Hematopoietic multipotent progenitor cell treated with erythropoietin and hydrocortisone succinate and interleukin-3 and kit ligand, for 6 days (in vitro differentiated cells): ENCODE measurements at regions not wholly inside any gene's neighbourhood (a gene's known extent, or its start where the extent isn't known, plus 50 kb on each side); places are given as distances from the start of the nearest gene placed in this dataset.
"Not testable (repeated sequence)": the region's sequence is repeated elsewhere in the genome, so short reads cannot be mapped to it uniquely, and the experiment has no call there.

Experiments
- DNase-seq: peaks from one replicate; pipeline ENCODE4 v3.0.0-alpha.2; 2015

GRCh38 chr17:77786740-77787505, 171.6 kb upstream of the TNRC6C start:
- DNase-seq = no peak

- DNase-seq = no peak
Observed at GRCh38 chr17:77790143-77790829, 168.2 kb upstream of the TNRC6C start.

- DNase-seq = no peak
Observed at GRCh38 chr17:77792626-77793025, 165.9 kb upstream of the TNRC6C start.

GRCh38 chr17:77793146-77793970, 165.1 kb upstream of the TNRC6C start:
- DNase-seq = no peak

GRCh38 chr17:77793971-77794235, 164.6 kb upstream of the TNRC6C start:
- no peak for DNase-seq

- DNase-seq = no peak
Observed at GRCh38 chr17:77794846-77795245, 163.7 kb upstream of the TNRC6C start.

- DNase-seq = no peak
Observed at GRCh38 chr17:77795685-77796084, 162.8 kb upstream of the TNRC6C start.

- no peak for DNase-seq
Observed at GRCh38 chr17:77796176-77796860, 162.2 kb upstream of the TNRC6C start.

GRCh38 chr17:77798031-77798430, 160.5 kb upstream of the TNRC6C start:
- DNase-seq = peak; percentile 45

- DNase-seq = no peak
Observed at GRCh38 chr17:77798481-77798880, 160.0 kb upstream of the TNRC6C start.

GRCh38 chr17:77800816-77801215, 157.7 kb upstream of the TNRC6C start:
- DNase-seq = no peak

GRCh38 chr17:77801545-77802332, 156.8 kb upstream of the TNRC6C start:
- DNase-seq = no peak

GRCh38 chr17:77802333-77802615, 156.2 kb upstream of the TNRC6C start:
- DNase-seq = no peak

GRCh38 chr17:77802811-77803220, 155.7 kb upstream of the TNRC6C start:
- no peak for DNase-seq

GRCh38 chr17:77803726-77804125, 154.8 kb upstream of the TNRC6C start:
- no peak for DNase-seq

- no peak for DNase-seq
Observed at GRCh38 chr17:77804796-77805426, 153.6 kb upstream of the TNRC6C start.

- DNase-seq = not testable (repeated sequence)
Observed at GRCh38 chr17:77805970-77806369, 152.5 kb upstream of the TNRC6C start.

- DNase-seq = no peak
Observed at GRCh38 chr17:77807051-77807745, 151.3 kb upstream of the TNRC6C start.

- DNase-seq = no peak
Observed at GRCh38 chr17:77807746-77808441, 150.6 kb upstream of the TNRC6C start.

- DNase-seq = no peak
Observed at GRCh38 chr17:77808686-77809425, 149.6 kb upstream of the TNRC6C start.
